GM19467 (cell line): ENCODE measurements at regions not wholly inside any gene's neighbourhood (a gene's known extent, or its start where the extent isn't known, plus 50 kb on each side); places are given as distances from the start of the nearest gene placed in this dataset.
"Not testable (repeated sequence)": the region's sequence is repeated elsewhere in the genome, so short reads cannot be mapped to it uniquely, and the experiment has no call there.

Experiments used
- ATAC-seq: cut with Tn5 transposase; IDR thresholded peaks from one replicate; pipeline ENCODE4 v1.9.1; 2021; ENCODE audit warnings: mild to moderate bottlenecking, moderate library complexity; ENCODE audit not compliant: unreplicated experiment

DNA sequence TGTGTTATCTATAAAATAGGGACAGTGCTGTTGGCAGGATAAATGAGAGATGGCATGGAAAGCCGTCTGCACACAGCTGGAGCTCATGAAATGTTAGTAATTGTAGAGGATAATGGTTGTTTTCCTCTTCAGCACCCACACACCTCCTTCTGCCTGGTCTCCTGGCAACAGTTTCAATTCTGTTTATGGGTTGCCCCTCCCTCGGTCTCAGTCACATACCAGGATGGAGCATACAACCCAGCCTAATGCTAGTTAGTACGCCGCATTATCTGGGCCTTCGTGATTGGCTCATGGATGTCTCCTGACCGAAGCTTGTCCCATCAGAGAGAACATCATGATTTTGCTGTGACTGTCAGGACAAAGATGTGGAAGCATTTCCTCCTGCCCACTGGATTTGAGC is 126.2 kb upstream of the WSCD1 start:
- no peak for ATAC-seq

DNA sequence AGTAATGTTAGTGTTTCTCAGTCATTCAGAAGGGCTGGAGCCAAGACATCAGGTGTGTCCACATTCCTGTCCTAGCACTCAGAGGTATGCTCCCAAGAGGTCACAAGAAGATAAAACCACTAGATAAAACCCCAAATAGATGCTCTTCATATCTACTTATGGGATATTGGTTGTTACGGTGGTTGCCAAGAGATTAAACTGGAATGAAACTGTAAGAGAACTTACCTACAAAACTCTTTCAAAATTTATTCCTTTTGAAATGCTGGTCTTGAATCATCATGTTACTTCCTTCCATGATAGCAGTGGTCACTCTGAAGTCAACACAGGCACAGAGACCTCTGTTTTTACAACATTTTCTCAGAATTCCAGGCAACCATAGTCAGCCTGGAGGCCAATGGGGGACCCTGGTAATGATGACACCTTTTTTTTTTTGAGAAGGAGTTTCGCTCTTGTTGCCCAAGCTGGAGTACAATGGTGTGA is 122.4 kb upstream of the WSCD1 start:
- ATAC-seq, result no peak

DNA sequence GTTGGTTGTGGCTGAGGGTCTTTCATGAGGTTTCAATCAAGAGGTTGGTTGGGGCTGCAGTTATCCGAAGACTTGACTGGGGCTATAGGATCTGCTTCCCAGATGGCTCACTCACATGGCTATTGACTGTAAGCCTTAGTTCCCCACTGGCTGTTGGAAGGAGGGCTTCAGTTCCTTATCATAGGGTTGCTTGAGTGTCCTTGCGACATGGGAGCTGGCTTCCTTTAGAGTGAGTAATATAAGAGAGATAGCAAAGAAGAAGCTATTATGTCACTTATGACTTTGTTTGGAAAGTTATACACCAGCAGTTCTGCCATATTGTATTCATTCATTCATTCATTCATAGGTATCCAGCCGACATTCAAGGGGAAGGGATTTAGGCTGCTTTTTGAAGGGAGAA is 121.4 kb upstream of the WSCD1 start:
- no peak for ATAC-seq

DNA sequence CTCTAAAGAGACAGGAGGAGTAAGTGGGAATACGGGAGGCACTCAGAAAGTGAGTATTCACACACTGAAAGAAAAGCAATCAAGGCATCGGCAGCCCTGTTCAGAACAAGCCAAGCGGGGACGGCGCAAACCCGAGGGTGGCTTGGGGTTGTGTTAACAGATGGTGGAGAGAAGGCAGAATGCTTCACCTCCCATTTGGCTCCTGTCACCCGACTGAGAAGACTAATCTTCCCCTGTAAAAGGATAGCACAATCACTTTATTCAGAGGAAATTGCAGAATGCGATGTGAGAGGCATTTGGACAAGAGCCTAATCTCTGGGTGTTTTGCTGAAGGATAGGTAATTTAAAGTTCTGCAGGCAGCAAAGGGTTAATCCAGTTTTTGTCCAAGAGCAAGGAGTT is 119.3 kb upstream of the WSCD1 start:
- ATAC-seq, result no peak

DNA sequence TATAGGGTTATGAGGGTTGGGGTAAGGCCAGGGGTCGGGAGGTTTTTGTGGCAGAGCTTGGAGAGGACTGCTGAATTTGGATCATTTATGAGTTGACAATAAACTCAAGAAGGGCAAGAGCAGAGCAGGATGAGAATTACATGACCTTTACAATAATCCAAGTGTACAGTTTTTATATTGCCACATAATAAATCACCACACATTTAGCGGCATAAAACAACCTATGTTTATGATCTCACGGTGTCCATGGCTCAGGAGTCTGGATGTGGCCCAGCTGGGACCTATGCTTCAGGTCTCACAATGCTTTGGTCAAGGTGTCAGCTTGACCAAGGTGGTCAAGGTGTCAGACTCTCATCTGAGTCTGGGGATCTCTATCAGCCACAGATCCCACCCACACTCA is 118.3 kb upstream of the WSCD1 start:
- ATAC-seq, result no peak

DNA sequence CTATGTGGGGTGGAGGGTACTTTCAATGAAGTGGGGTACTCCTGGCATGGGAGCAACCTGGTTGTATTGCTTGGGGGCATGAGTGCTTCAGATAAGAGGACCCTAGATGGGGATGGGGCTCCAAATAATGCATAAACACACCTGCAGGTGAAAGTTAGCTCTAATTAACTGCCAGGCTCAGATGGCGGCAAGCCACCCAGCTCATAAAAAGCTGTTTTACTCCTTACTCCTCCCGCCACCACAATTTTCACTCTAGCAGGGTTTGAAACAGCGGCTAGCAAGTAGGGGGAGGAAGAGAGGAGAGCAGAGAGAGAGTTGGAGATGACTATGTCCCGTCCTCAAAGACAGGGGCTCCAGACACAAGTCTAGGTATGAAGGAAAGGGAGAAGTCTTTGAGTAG is 117.7 kb upstream of the WSCD1 start:
- no peak for ATAC-seq

DNA sequence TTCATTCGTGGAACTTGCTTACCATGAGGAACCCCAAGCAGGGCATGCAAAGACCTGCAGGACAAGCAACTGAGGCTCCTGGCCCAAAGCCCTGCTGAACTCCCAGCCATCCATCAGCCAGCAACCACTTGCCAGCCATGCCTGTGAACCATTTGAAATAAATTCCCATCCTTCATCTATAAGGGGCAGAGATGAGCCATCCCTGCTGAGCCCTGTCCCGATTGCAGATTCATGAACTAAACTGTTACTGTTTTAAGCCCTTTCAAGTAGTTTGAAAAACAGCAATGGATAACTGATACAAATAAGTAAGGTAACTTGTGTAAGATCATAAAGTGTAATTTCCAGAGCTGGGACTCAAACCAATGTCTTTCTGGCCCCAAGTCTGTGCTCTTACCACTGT is 114.4 kb upstream of the WSCD1 start:
- ATAC-seq, result no peak

DNA sequence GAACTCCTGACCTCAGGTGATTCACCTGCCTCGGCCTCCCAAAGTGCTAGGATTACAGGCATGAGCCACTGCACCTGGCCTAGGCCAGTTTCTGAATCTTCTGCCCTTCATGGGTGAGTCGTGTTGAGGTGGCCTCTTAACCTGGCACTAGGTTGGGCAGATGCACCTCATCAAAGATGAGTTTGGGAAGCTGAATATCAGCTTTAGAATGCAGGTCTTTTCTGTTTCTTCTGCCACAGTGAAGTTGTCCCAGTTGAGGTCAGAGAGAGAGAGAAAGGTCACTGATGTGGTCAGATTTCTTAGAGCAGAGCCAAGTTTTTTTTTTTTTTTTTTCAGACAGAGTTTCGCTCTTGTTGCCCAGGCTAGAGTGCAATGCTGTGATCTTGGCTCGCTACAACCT is 111.3 kb upstream of the WSCD1 start:
- no peak for ATAC-seq

DNA sequence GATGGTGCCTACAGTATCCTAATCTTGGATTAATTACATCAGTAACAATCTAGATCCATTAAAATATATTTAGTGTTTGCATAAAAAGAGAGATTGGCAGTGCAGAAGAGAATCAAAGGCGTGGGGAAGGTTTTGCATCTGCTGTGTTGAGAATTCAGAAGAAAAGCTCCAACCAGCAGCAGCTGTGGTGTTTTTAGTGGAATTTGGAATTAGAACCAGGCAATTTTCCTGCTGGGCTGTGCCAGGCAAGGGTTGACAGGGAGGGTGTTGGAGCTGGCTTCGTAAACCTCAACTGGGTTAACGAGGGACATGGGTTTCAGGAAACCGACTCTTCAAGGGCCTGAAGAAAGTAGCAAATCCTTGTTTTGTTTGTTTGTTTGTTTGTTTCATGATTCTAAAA is 107.8 kb upstream of the WSCD1 start:
- no peak for ATAC-seq

DNA sequence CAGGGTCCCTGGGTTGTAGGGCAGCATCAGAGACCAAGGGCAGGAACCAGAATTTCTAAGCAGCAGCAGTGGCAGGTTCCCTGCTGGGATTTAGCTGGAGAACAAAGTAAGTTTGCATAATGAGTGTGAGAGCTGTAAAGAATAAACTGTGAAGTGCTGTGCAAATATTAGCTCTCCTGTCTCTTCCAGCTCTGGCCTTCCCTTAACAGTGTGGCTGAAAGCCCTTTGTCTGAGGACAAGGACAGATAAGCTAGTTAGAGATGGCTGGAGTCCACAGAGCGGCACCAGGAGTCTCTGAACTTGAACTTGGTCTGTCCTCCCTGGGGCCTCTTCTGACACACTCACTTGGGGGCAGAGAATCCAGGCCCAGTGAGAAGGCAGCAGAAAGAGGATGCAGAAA is 98.2 kb upstream of the WSCD1 start:
- no peak for ATAC-seq

DNA sequence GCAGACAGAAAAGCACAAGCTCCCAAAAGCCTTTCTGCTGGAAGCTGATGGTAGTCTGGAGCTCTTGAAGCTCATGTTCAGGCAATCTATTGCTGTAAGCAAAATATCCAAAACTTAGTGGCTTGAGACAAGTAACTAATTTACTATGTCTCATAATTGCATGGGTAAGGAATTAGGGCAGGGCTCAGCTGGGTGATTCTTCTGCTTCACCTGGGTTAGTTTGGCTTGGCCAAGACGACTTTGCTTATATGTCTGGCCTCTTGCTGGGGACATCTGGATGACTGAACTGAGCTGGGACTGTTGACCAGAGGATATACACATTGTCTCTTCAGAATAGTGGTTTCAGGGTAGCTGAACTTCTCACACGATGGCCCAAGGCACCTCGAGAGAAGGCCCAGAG is 96.8 kb upstream of the WSCD1 start:
- no peak for ATAC-seq

DNA sequence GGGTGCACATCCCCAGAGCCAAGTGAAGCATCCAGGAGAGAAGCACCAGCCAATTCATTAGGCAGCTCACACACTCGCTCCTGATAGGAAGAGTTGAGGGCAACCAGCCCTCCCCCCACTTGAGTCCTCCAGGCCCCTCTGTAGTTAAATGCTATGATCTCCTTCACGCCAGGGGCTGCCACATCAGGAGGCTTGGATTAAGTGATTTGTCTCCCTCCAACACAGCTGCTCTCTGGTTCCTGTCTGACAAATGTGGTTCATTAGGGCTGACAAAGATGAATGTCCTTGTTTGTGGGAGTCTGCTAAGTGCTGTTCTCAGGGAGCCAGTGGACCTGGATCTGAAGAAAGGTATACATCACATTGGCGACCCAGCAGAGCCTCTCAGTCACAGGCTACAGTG is 94.5 kb upstream of the WSCD1 start:
- ATAC-seq, result no peak

DNA sequence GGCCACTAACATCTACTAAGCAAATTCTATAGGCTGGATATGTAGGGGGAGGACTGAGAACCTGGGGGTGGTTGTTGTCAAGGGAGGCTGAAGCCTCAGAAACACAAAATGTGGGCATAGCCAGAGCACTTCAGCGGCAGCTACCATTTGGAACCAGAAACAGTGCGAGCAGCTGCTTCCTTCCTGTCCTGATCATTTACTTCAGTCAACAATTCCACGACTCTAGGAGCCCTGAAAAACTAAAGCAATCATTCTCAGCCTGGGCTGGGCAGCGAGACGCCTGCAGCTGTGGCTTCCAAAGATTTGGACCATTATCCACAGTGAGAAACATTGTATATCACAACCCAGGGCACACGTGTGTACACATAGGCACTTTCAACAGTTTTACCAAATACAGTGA is 93.9 kb upstream of the WSCD1 start:
- ATAC-seq, result no peak

DNA sequence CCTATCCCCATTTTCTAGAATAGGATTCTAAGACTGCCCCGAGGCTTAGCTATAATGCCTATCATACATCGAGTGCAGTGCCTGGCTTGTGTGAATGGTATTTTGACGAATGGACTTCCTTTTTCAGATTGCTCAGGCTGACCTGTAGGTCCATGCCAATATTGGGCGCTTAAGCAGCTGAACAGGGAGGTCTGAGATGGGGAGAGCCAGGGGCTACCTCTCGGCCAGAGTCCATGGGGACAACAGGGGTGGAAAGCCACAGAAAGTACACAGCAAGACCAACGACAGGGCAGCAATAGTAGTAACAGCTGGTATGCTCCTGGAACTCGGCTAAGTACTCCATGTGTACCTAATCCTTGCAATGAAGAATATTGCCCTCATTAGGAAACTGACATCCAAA is 91.7 kb upstream of the WSCD1 start:
- no peak for ATAC-seq

DNA sequence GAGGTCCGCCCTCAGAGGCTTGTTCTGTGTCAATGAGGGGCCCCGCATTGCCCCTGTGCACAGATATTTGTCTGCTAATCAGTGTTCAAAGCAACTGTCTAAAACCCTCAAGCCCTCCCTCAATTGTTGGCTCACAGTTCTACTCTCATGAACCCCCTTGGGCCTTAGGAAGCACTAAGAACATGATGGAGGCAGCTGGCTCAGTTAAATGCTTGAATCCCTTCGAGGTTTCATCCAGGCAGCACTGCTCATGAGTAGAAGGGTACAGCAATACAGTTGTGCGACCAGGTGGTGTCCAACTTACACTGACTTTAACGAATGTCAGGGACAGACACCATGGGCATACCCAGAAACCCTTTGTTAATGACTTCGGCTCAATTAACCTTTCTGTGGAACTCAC is 89.2 kb upstream of the WSCD1 start:
- ATAC-seq, result no peak

DNA sequence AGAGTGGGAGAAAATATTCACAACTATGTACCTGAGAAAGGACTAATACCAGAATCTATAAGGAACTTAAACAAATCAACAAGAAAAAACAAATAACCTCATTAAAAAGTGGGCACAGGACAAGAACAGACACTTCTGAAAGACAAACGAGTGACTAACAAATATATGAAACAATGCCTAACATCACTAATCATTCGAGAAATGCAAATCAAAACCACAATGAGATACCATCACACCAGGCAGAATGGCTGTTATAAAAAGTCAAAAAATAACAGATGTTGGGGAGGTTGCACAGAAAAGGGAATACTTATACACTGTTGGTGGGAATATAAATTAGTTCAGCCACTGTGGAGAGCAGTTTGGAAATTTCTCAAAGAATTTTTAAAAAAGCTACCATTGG is 83.5 kb upstream of the WSCD1 start:
- ATAC-seq, result no peak

DNA sequence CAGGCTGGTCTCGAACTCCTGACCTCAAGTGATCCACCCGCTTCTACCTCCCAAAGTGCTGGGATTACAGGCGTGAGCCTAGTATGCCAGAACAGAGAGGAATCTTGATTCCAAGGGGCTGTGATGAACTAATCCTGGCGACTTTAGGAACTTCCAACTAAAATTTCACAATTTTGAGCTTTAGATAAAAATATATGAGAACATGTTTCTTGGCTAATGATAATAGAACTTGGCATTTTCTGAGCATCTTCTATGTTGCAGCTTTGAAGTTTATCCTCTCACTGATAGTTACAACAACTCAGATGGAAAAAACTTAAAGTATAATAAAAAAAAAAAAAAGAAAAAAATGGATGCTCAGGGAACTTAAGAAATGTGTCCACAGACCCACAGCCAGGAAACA is 69.8 kb upstream of the WSCD1 start:
- ATAC-seq, result no peak

DNA sequence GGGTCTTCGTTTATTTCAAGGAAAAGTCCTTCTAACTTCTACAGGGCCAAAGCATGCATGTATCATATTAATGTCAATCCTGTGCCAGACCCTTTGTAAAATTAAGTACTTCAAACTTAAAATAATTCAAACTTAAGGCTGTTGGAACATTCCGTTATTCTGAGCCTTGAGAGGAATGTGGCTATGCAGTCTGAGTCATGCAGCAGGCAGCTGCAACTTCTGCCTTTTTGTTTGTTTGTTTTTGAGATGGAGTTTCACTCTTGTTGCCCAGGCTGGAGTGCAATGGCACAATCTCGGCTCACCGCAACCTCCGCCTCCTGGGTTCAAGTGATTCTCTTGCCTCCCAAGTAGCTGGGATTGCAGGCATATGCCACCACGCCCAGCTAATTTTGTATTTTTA is 67.0 kb upstream of the WSCD1 start:
- ATAC-seq, result not testable (repeated sequence)

DNA sequence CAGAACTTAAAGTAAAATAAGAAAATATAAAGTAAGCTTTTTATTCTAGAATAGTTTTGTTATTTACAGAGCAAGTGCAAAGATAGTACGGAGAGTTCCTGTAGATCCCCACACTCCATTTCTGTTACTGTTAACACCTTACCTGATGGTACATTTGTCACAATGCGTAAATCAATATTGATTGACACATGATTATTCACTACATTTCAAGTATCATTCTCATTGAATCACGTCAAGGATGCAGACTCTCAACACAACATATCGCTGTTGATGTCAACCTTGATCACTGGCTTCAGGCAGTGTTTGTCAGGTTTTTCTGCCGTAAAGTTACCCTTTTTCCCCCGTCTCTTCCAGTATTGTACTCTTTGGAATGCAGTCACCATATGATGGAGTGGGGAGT is 64.2 kb upstream of the WSCD1 start:
- no peak for ATAC-seq

DNA sequence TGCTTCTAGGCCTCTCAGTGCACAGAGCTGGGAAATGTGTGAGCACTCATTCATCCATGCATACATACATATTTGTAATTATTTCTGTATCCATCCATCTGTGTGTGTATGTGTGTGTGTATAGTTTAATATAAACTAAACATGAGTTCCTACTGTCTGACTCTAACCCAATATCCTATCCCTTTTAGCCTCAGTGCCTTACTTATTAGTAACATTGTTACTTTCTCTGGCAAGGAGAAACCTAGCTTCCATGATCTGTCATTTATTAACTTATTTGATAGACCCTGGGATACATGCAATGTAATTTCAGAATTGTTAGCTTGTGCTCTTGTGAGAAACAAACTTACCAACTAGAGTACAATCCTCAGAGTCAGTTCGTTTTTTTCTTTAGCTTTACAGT is 59.0 kb upstream of the WSCD1 start:
- no peak for ATAC-seq

DNA sequence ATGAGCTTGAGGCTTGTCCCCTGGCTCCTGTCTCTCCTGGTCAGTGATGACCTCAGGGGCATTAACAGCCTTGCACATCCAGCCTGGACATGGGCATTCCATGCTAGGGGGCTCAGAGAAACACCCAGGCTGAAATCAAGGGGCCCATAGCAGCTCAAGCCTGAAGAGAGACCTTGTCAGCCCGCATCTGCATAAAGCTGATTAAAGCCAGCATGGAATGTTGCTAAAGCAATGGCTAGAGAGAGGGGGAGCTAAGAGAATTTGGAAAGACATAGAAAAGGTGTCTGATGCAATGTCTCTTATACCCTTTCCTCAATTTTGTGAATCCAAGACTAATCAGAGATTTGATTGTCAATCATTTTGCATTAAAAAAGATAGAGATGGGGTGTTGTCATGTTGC is 51.4 kb upstream of the WSCD1 start:
- no peak for ATAC-seq

DNA sequence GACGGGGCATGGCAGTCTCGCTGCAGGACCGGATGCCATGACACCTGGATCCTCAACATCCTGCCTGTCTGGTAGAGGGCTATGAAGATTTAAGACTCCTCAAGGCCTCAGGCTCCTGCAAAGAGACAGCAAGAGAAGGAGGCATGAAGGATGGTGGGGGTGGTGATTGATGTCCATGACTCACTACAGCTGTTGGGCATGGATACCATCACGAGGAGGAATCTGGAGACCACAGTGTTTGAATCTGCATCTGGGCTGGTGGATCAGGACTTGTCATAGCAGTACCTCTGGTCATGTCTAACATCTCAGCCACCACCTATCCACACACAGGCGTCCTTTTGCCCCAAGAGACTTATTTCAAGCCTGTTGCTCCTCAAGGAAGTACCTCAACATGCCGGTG is 50.2 kb upstream of the WSCD1 start:
- ATAC-seq, result no peak

DNA sequence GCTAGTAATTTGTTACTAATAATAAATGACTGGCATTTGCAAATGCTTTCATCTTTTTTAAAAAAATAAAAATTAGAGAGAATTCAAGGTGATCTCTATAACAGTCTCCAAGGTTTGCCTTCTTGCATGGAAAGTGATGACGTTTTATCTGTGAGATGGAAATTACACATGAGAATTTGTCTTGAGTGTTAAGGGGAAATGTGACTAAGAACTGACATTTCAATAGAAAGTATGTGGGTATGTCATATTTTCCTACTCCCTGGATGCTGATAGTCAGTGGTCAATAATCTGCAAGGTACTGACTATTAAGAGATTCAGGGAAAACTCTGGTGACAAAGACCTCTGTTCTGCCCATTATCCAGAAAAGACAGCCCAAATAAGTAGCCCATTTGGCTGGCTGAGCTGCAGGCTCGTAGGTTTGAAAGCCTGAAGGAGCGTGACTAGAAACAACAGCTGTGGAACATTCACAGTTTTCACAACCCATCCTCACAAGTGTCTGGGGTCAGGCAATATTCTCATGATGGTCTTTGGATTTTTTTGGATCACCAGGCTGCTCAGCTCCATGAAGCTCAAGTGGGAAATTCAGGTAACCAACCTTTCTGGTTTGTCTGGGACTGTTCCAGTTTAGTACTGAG is 49.7 kb upstream of the WSCD1 start:
- ATAC-seq, result no peak
